ENCODE measurements at regions not wholly inside any gene's neighbourhood (a gene's known extent, or its start where the extent isn't known, plus 50 kb on each side); places are given as distances from the start of the nearest gene placed in this dataset.
"Not testable (repeated sequence)": the region's sequence is repeated elsewhere in the genome, so short reads cannot be mapped to it uniquely, and the experiment has no call there.

DNA sequence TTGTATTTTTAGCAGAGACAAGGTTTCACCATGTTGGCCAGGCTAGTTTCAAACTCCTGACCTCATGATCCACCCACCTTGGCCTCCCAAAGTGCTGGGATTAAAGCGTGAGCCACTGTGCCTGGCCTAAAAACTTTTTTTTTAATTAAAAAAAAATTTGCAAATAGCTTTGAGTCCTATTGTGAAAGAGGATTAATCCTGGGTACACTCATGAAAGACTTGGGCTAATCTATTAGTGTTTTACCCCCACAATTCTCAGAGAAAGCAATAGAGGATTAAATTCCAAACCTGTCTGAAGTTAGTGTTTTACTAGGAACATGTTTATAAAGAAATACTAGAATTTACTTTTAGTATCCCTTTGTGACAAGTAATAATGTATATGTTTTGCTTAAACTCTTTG lies 76.9 kb upstream of the ITGB1 start:
- no peak for DNase-seq

DNA sequence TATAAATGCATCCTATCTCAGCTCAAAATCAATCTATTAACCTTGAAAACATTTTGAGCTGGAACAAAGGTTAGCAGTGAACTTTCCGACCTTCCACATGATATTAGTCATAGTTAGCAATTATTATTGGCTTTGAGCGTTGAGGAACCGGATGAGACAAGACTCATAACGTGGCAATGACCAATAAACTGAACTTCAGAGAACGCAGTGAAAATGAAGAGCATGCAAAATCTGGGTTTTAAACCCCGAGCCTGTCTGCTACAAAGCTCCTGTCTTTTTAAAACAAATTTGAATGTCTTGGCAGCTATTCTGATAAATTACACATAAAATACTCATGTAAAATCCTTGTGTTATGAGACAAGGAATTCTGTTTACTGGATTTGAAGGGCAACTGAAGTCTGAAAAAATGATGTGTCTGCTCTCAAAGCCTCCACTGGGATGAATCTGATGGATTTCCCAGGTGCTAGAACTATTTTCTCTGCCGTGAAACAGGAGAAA lies 74.7 kb upstream of the ITGB1 start:
- no peak for DNase-seq

DNA sequence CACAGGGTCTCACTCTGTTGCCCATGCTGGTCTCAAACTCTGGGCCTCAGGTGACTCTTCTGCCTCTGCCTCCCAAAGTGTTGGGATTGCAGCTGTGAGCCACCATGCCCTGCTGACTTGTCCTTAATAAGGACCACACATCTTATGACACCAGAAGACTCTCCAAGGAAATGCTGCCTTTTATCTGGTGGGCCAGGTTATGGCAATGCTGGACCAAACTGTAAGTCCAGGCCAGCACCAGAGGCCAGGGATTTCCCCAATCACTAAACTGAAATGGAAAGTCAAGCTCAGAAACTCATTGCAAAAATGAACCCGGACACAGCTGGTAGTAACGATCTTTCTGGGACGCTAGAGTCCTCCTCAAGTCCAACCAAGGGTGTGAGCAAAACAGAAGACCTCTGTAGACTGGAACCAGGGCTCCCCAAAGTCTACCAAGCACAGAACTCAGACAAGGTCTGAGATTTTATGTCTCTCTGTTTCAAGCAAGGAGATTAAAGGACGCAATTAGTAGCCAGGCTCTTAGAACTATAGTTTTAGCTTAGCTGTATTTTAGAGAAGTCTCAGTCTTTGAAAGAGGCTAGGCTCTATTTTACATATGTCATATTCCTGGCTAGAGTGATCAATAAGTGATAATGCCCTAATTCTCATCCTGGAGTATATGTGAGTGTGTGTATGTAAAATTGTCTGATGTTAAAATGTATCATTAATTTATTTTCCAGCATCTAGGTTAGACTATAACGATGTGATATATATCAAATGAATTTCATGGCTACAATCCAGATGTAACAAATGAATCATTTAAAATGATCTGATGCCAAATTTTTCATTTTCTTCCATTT lies 74.0 kb upstream of the ITGB1 start:
- no peak for DNase-seq

DNA sequence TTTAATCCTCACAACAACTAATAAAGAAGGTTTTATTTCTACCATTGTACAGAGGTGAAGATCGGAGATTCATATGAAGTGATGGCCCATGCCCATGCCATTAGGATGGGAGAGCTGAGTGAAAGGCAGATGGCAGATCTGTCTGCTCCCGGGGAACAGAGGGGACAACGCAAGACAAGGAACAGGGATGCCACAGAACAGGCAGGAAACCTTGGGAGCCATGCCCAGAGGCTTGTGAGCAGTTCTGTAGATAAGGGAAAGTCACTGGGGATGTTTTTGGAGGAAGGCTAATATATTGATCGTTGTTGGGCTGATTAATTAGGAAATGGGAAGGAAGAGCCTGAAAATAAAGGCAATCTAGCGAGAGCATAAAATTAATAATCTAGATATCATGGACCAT lies 73.1 kb upstream of the ITGB1 start:
- DNase-seq, result no peak

DNA sequence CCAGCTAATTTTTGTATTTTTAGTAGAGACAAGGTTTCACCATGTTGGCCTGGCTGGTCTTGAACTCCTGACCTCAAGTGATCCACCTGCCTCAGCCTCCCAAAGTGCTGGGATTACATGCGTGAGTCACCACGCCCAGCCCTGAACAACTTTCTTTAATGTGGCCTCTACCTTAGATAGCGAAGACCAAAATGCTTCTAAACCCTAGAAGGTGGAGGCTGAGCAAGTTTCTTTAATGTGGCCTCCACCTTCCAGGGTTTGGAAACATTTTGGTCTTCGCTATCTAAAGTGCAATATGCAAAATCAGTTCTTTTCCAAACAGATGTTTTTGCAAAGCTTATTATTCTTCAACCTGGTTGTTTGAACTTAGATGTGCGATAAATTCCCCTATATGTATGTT lies 70.5 kb upstream of the ITGB1 start:
- DNase-seq, result not testable (repeated sequence)

DNA sequence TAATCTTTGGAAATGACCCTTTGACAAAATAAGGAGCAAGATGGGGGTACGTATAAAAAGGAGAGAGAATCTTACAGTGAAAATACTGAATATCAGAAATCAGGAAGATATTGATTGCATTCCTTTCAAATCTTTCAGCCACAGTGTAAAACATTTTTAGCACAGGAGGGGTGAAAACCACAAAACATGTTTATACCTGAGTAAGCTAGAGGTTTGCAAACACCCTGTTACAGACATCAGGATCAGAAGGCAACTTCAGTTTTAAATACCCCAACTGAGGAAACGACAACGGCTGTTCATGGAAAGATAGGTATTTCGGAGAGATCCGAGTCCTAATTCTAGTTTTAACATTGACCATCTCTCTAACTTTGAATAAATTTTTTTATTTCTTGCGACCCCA lies 69.1 kb upstream of the ITGB1 start:
- no peak for DNase-seq

DNA sequence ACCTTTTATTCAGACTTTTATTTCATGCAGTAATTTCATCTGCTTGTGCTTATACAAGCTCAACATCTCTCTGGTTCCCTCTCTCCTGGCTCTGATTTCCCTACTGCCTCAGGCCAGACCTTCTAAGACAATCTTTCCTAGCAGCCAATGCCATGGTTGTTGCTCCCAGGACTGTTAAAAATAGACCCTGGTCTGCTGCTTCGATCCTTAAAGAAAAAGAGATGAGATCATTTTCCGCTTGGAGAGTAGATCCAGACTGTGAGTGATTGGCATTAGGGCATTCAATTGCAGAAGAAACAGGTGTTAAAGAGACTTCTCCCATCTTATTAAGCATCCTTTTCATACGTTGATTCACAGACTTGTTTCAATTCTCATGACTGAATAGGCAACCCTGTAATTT lies 68.4 kb upstream of the ITGB1 start:
- DNase-seq, result no peak

DNA sequence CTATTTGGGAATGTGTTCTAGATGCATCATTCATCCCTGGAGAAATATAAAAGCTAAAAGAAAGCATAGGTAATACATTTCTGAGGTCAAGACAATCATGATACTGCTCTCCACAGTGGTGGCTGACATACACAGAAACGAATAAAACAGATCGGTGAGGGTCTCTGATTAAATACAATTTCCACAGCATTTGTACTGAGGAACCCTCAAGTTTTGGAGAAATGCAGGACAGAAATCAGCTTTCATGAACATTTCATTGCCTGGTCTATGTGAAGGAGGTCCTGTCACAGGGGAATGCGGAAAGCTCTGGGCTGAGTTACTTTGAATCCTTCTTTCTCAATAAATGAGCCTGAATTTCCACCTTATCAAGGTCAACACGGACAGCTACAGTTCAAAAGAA lies 67.9 kb upstream of the ITGB1 start:
- DNase-seq, result no peak

DNA sequence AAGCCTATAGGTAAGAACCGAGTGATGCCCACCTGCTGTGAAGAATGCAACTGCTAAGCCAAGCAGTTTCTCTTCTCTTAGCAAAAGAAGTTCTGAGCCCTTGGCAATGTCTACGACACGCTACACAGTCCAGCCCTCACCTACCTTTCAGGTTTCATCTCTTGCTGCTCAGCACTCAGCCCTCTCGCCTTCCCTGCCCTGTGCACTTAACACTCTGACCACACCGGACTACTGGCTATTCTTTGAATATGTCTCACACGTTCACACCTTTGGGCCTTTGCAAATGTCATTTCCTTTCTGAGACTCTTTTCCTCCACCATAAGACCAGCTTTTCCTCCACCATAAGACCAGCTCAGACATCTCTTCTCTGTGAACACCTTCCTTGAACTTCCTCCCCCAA lies 67.0 kb upstream of the ITGB1 start:
- no peak for DNase-seq

DNA sequence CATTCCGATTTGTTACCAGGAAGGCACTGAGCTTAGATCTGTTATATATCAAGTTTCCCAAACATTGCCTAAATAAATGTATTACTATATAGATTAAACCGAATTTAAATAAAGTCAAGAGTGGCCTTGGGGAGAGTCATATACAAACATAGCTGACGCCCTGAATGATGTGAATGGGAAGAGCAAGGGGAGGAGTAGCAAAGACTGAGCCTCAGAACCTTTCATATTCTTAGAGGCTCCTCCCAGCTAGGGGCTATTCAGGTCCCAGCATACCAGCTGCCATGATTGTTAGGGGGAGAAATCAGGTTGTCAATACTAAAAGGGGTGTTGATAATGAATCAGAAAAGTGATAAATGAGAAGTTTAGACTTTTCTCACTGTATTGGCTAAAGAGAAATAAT lies 64.7 kb upstream of the ITGB1 start:
- no peak for DNase-seq

DNA sequence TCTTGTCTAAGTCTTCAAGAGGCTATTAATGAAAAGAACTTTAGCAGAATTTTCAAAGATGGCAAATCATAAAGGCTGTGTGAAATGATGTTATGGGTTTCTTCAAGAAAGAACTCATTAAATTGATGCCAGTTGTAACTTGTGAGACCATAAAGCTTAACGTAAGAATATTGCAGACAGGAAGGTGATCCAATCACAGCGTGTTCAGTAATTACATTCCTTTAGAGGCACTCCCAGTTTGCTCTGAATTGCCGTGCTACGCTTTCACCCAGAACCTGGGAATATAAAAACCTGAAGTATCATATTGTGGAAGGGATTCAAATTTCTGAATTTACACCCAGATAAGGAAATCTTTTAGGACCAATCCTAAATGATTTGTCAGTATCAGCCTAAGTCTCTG lies 64.1 kb upstream of the ITGB1 start:
- DNase-seq, result no peak

DNA sequence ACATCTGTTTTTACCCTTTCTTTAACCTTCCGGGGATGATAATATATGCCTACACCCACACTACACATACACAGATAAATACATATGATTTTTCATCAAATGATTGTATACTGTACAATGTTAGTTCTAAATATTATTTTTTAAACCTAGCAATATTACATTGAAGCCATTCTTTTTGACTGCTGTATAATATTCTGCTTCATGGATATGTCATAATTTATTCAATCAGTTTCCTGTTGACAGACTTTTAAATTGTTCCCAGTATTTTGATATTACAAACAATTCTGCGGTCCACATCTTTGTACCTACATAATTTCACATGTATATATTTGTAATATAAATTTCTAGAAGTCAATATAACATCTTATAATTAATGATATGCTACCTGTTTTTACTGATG lies 59.0 kb upstream of the ITGB1 start:
- DNase-seq, result no peak

DNA sequence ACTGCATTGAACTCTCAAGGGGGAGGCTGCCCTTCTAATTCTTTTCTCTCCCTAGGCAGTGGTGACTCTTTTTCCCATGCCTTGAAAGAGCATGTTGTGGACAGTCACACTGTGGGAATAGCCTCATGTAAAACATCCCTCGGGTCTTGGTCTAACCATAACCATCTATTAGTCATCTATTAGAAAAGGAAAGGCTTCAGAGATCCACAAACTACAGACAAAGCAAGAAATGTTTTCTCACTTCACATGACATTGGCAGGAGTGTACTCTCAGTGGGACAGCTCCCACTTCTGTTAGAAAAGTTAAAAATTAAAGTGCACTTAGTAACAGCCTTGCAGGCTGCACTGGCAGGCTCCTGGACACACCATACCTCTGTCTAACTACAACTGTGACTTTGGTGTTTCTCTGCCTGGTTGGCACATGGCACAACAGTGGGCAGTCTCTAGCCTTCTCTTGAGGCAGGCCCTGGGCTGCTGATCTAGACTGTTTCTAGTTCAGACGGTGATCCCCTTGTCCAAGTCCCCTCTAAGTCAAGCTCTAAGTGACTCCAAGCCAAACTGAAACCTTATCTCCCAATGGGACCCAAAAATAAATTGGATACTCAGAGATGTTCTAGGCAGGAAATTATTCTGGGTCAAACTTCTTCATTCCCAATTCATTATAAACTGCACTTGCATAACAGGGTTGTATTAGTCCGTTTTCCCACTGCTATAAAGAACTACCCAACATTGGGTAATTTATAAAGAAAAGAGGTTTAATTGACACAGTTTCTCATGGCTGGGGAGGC lies 57.9 kb upstream of the ITGB1 start:
- DNase-seq, result no peak

DNA sequence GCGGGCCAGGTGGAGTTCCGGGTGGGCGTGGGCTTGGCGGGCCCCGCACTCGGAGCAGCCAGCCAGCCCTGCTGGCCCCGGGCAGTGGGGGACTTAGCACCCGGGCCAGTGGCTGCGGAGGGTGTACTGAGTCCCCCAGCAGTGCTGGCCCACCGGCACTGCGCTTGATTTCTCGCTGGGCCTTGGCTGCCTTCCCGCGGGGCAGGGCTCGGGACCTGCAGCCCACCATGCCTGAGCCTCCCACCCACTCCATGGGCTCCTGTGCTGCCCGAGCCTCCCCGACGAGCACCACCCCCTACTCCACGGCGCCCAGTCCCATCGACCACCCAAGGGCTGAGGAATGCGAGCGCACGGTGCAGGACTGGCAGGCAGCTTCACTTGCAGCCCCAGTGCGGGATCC lies 55.3 kb upstream of the ITGB1 start:
- not testable (repeated sequence) for DNase-seq

DNA sequence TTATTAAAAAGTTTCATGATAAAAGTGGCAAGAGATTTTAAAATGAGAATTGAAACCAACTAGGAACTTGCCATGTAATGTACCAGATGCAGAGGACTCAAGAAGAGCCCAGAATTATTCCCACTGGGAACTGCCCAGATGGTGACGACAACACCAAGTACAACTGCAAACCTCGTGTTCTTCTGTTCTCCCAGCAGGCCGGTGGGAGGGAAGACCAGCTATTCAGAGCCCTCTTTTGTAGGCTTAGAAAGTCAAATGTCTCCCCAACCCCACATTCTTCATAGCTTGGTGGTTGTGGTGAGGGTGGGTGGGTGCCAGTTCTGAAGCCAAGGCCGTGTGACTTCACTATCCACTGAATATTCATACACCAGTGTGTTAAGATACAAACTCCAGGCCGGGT lies 54.3 kb upstream of the ITGB1 start:
- DNase-seq, result no peak

DNA sequence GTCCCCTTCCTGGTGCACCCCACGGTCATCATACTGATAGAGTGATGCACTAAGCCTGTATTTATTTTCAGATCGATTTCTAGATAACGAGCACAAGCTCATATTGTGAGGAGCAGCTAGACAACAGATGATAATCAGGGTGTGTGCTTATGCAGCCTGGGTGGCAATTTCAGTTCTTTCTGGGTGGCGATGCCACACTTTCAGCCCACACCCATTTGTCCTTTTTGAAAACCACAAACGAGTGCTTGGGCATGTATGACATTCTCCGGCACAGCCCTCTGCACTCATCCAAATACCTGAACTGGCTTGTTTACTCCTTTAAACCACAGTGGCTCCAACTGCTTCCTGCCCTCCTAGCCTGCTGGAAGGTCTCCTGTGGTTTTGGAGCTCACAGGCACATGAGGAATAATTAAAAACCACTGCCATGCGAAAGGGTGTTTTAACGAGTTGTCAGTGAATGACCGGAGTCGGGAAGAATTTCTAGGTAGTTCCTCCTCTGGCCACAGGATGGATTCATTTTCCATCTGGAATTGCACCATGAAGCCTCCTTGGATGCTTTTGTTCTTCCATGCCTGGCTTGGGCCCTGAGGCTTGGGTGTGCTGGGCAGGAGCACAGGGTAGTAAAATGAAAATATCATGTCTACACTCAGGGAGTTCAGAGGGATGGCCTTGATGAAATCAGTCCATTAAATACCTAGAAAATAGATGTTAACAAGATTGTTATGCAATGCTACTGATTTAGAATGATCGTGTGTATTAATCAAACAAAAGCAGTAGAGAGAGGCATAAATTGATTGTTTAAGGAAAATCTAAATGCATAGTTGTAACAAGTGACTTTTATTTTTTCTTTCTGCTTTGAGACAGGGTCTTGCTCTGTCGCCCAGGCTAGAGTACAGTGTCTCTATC lies 52.4 kb upstream of the ITGB1 start:
- DNase-seq, result no peak

DNA sequence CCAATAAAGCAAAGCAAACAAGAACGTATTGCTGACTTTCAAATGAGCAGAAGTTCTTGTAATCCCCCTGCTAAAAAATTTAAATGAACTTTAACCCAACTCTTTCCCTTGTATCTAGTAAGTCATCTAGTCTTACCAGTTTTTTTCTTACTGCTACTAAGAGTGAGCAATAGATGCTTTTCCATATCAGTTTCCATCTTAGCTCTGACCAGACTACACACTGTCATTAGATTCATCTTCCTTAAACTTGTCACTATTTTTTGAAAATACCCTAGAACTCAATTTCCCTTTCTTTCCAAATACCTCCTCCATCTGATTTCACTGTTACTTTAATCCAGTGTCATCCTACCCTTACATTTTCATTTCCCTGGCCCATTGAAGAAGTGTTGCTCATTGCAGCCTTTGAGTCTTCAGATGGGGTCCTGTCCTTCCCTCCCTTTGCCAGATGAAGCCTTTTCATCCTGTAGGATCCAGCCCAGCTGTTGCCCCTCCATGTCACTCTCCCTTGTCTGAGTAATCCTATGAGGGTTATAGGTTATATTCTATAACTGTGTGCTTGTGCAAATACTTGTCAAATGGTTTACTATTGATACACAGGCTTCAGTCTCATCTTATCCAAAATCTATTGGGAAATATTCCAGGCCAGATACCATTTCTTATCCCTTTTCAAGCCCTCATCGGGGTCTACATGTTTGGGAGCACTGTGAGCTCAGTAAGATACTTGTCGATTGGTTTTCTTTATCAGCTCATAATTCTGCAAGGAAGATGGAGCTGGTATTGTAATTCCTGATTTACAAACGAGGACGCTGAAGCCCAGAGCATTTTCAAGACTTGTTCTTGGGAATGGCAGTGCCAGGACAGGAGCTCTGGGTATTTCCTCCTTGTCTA lies 51.5 kb upstream of the ITGB1 start:
- no peak for DNase-seq

DNA sequence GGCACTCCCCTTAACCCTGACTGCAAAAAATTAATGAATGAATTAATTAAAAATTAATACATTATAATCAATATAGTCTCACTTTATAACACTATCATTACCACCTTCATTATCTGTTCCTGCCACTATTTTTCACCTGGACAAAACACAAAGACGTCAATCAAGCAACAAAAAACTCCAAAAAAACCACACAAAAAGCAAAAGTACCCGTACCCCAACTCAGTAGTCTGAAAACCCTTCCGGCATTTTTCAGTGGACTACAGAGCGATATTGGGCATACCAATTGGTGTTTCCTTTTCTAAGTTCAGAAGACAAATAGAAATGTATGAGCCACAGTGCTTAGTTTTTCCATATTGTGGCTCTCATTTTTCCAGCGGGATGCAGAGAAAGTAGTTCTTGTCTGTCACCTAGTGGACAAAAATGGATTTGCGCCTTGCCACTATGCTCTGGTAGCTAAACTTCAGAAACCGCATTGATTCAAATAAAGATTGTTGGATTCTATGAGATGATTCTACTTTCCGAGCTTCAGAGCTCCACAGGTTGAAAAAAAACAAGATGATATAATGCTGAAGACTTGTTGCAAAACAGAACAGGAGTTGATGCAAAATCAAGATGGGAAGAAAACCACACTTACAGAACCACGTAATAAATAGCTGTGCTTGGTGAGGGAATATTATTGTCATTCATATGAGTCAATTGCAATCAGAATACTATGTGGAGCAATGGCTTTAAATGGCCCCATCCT lies 50.6 kb upstream of the ITGB1 start:
- DNase-seq, result peak; percentile 66

DNA sequence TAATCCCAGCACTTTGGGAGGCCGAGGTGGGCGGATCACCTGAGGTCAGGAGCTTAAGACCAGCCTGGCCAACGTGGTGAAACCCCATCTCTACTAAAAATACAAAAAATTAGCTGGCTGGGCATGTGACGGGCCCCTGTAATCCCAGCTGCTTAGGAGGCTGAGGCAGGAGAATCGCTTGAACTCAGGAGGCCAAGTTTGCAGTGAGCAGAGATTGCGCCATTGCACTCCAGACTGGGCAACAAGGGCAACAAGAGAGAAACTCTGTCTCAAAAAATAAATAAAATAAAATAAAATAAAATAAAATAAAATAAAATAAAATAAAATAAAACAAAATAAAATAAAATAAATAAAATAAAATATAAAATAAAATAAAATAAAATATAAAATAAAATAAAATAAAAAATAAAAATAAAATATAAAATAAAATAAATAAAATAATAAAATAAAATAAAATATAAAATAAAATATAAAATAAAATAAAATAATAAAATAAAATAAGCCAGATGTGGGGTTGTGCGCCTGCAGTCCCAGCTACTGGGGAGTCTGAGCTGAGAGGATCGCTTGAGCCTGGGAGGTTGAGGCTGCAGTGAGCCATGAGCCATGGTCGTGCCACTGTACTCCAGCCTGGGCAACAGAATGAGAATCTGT lies 49.8 kb upstream of the ITGB1 start:
- not testable (repeated sequence) for DNase-seq
